K562 (cell line): ENCODE measurements at regions not wholly inside any gene's neighbourhood (a gene's known extent, or its start where the extent isn't known, plus 50 kb on each side); places are given as distances from the start of the nearest gene placed in this dataset.

Experiments used
- ARID4B ChIP-seq: sonication (generic); formaldehyde crosslinking; IDR thresholded peaks from 2 replicates; pipeline ENCODE4 v1.8.0; 2022; ENCODE audit warnings: mild to moderate bottlenecking, missing genetic modification reagents
- BACH1 ChIP-seq: fragments of 200-800 bp; sonication (Bioruptor generic); IDR thresholded peaks from 2 replicates; pipeline ENCODE4 v1.6.1; 2016; ENCODE audit warnings: missing genetic modification characterization, missing compliant biosample characterization
- CBFA2T3 ChIP-seq: fragments of 450-650 bp; IDR thresholded peaks from 2 replicates; pipeline ENCODE4 v1.6.1; 2017
- EHMT2 ChIP-seq: fragments of 450-650 bp; IDR thresholded peaks from 2 replicates; pipeline ENCODE4 v1.6.1; 2018; ENCODE audit warnings: antibody characterized with exemption
- FIP1L1 ChIP-seq: fragments of 200-400 bp; formaldehyde crosslinking; IDR thresholded peaks from 2 replicates; pipeline ENCODE4 v1.6.1; 2018; ENCODE audit warnings: mild to moderate bottlenecking, low read depth, low read length; ENCODE audit not compliant: poor library complexity, severe bottlenecking
- FOS ChIP-seq: IDR thresholded peaks from 3 replicates; pipeline ENCODE4 v1.6.1; 2011; ENCODE audit not compliant: insufficient read length; ENCODE audit errors: extremely low read depth
- MNT ChIP-seq, 2 experiments: fragments of 450-650 bp; conservative IDR thresholded peaks; 2 replicates each; pipeline ENCODE4 v1.6.1; 2017; ENCODE audit warnings: mild to moderate bottlenecking in 2 of 2, moderate library complexity in 2 of 2
- MTA1 ChIP-seq: fragments of 450-650 bp; IDR thresholded peaks from 2 replicates; pipeline ENCODE4 v1.6.1; 2017; ENCODE audit warnings: borderline replicate concordance
- MTA2 ChIP-seq: fragments of 450-650 bp; IDR thresholded peaks from 2 replicates; pipeline ENCODE4 v1.6.1; 2016; ENCODE audit warnings: low read depth
- NCOA1 ChIP-seq: fragments of 450-650 bp; IDR thresholded peaks from 2 replicates; pipeline ENCODE4 v1.6.1; 2016; ENCODE audit warnings: low read depth
- OTX1 ChIP-seq: fragments of 450-650 bp; formaldehyde crosslinking; IDR thresholded peaks from 2 replicates; pipeline ENCODE4 v1.4.0; 2022; ENCODE audit warnings: mild to moderate bottlenecking
- PYGO2 ChIP-seq: fragments of 450-650 bp; IDR thresholded peaks from 2 replicates; pipeline ENCODE4 v1.6.1; 2016; ENCODE audit warnings: mild to moderate bottlenecking, missing genetic modification characterization, moderate library complexity, missing compliant biosample characterization
- SIN3A ChIP-seq, 2 experiments: fragments of 150-350 bp in 1 of 2; IDR thresholded peaks; 2 replicates each; pipeline ENCODE4 v1.6.1; 2011 to 2016; ENCODE audit warnings: borderline replicate concordance in 2 of 2, low read depth in 2 of 2, low read length in 2 of 2, mild to moderate bottlenecking in 2 of 2, moderate library complexity in 2 of 2; ENCODE audit not compliant: control insufficient read depth in 1 of 2
- TCF3 ChIP-seq: sonication (generic); formaldehyde crosslinking; IDR thresholded peaks from 2 replicates; pipeline ENCODE4 v1.4.0; 2020; ENCODE audit warnings: mild to moderate bottlenecking, missing genetic modification reagents
- THRAP3 ChIP-seq: fragments of 450-650 bp; IDR thresholded peaks from 2 replicates; pipeline ENCODE4 v1.6.1; 2016; ENCODE audit warnings: mild to moderate bottlenecking, inconsistent platforms, borderline replicate concordance
- ZBED1 ChIP-seq: IDR thresholded peaks from 2 replicates; pipeline ENCODE4 v1.6.1; 2014
- ZBTB17 ChIP-seq: fragments of 450-650 bp; formaldehyde crosslinking; IDR thresholded peaks from 2 replicates; pipeline ENCODE4 v1.4.0; 2020; ENCODE audit warnings: mild to moderate bottlenecking
- ZBTB5 ChIP-seq: fragments of 450-650 bp; IDR thresholded peaks from 2 replicates; pipeline ENCODE4 v1.6.1; 2017; ENCODE audit warnings: antibody characterized with exemption
- ZNF512 ChIP-seq: IDR thresholded peaks from 2 replicates; pipeline ENCODE4 v1.6.1; 2016; ENCODE audit warnings: missing genetic modification characterization, missing compliant biosample characterization

GRCh38 chr2:217105733-217106649 lies 246.1 kb upstream of the TNP1 start (continued):
- TF ChIP-seq CBFA2T3 (0 out of 2 replicates have a peak, but pooled peaks have one; percentile 31), THRAP3 (no peak), BACH1 (peak; percentile 49; the same call in 1 of the 2 replicates), ZBTB17 (0 out of 2 replicates have a peak, but pooled peaks have one; percentile 19), ARID4B (CRISPR knock-in tag) (no peak), EHMT2 (0 out of 2 replicates have a peak, but pooled peaks have one; percentile 34), OTX1 (CRISPR knock-in tag) (peak; percentile 56; the same call in 1 of the 2 replicates), MNT (conservative IDR thresholded peaks at IDR 0.05) (no peak), NCOA1 (no peak), SIN3A (IDR thresholded peaks at IDR 0.05; ENCODE audit: borderline replicate concordance in 2 of 2, control insufficient read depth in 1 of 2, low read depth in 2 of 2, low read length in 2 of 2) (no peak), ZNF512 (peak; percentile 95), FIP1L1 (no peak), PYGO2 (tag) (no peak), FOS (no peak), ZBTB5 (peak; percentile 29; the same call in 1 of the 2 replicates), MTA1 (no peak), TCF3 (peak; percentile 52), ZBED1 (no peak), MTA2 (no peak)
